ENCODE measurements at regions not wholly inside any gene's neighbourhood (a gene's known extent, or its start where the extent isn't known, plus 50 kb on each side); places are given as distances from the start of the nearest gene placed in this dataset.
A peak's percentile ranks its signal among the peaks of the same experiment; 100 is the strongest.

GRCh38 chr2:238580486-238580885 lies 153.8 kb downstream of the ASB1 start:
- DNase-seq (ENCODE audit: low read depth, low spot score), result no peak

- DNase-seq (ENCODE audit: low read depth, low spot score), result no peak
These were observed 154.4 kb downstream of the ASB1 start for GRCh38 chr2:238581126-238581525.

GRCh38 chr2:238582159-238582558 lies 155.4 kb downstream of the ASB1 start:
- DNase-seq (ENCODE audit: low read depth, low spot score), result peak; percentile 78

DNA sequence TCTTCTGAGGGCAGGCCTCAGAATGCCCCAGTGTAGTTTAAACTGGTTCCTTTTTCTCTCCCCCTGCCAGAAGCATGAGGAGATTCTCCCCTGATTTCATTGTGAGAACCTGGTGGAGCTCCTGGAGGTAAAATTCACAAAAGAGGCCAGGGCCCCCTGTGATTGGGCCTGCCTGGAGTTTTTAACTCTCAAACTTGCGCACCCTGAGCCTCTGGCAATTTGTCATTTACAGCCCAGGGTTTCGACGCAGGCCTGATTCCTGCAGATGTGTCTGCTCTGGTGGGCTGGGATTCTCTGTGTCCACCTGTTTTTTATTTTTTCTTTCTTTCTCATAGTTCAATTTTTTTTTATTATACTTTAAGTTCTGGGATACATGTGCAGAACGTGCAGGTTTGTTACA lies 157.9 kb downstream of the ASB1 start:
- no peak for DNase-seq (ENCODE audit: low read depth, low spot score)

- peak; percentile 79 for DNase-seq (ENCODE audit: low read depth, low spot score)
These were observed 159.4 kb downstream of the ASB1 start for GRCh38 chr2:238585836-238586821.

DNA sequence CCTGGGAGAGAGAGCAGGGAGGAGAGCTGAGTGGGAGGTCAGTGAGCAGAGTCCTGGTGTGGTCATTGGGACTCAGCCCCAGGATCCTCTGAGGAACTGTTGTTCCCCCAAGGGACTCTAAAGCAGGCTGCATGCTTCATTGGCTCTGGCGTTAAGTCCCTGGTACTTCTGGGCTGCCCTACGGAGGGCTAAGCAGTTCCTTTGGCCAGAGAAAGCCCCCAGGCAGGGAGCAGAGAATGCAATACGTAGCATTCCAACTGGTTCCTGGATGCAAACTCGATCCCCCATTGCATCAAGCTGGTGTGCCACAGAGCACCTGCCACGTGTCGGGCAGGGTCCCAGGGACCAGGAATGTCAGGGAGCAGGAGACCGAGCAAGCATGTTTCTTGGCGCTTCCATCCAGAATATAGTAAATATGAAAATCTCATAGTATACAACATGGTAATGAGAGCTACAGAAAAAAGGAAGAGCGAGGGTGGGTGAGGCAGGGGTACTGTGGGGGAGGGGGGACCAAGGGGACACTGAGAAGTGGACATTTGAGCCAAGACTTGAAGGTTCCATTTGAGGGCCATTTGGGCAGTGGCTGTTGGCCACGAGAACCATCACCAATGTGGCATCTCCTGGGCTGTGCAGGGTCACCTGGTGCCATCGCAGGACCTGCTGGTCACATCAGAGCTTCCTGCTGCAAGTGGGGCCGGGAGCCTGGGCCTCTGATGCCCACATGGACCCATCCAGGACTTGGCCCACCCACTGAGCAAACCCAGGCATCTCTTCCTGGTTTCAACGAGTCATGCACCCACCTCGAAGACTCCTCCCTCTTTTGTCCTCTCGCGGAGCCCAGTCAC lies 160.4 kb downstream of the ASB1 start:
- DNase-seq (ENCODE audit: low read depth, low spot score), result no peak

GRCh38 chr2:238587776-238588660 lies 161.3 kb downstream of the ASB1 start:
- no peak for DNase-seq (ENCODE audit: low read depth, low spot score)

DNA sequence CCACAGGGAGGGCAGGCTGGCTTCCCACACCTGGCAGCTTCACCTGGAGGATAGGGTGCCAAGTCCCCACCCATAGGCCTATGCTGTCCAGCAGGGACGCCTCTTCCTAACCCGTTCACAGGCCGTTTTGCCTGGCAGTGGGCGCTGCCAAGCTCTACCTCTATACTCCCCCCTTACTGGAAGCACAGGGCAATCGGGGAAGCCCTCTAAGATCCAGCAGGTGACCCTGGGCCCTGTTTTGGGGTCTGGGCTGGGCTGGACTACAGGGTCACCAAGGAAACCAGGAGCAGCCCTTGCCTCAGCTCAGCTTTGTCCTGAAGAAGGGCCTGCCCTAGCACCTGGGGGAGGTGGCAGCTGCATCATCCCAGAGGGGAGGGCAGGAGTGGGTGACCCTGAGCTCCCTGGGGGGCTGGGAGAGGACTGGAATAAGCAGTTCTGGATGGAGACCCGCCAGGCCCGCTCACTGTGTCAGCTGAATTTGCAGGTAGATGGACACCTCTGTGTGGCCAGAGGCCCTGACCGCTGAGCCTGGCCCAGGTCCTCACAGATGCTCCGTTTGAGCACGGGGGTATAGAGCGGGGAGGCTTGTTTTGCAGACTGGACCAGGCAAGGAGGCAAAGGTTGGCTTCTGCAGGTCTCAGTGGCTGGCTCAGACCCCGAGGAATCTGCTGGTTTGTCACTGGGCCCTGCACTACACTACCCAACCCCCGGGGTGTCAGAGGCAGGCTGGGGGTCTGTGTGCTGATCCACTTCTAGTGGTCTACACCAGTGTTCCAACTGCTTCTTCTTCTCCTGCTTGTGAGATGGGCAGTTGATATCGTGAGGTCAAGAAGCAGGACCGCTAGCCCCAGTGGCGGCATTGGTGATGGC lies 163.1 kb downstream of the ASB1 start:
- DNase-seq (ENCODE audit: low read depth, low spot score), result no peak

GRCh38 chr2:238591732-238592131 lies 165.0 kb downstream of the ASB1 start:
- DNase-seq (ENCODE audit: low read depth, low spot score), result no peak

DNA sequence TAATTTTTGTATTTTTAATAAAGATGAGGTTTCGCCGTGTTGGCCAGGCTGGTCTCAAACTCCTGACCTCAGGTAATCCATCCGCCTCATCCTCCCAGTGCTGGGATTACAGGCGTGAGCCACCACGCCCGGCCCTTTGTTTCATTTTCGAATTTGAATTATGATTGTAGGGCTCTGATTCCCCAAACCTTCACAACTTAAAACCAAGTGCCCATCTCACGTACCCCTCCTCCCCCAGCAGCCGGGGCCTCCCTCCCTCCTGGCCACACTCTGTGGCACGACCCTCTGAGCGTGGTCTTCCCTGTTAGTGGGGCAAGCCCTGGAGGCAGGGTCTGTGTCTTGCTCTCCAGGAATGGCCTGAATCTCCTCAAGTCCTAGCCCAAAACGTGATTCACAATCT lies 166.5 kb downstream of the ASB1 start:
- DNase-seq (ENCODE audit: low read depth, low spot score), result no peak

DNA sequence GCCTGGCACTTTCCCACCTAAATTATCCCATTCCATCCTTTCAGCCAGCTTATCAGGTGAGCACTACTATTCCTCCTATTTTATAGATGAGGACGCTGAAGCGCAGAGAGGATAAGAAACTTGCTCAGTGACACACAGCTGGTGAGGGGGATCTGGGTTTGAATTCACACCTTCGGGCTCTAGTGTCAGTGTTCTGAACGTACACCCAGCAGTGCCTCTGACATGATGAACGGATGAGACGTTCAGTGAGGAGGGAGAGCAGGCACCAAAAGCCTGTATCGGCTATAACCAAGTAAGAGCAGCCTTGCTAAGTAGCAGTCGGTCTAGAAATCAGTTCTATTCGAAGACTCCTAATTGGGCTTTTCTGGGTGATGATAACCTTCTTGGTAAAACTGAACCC lies 167.0 kb downstream of the ASB1 start:
- no peak for DNase-seq (ENCODE audit: low read depth, low spot score)

- DNase-seq (ENCODE audit: low read depth, low spot score), result no peak
These were observed 168.3 kb downstream of the ASB1 start for GRCh38 chr2:238594796-238595749.

DNA sequence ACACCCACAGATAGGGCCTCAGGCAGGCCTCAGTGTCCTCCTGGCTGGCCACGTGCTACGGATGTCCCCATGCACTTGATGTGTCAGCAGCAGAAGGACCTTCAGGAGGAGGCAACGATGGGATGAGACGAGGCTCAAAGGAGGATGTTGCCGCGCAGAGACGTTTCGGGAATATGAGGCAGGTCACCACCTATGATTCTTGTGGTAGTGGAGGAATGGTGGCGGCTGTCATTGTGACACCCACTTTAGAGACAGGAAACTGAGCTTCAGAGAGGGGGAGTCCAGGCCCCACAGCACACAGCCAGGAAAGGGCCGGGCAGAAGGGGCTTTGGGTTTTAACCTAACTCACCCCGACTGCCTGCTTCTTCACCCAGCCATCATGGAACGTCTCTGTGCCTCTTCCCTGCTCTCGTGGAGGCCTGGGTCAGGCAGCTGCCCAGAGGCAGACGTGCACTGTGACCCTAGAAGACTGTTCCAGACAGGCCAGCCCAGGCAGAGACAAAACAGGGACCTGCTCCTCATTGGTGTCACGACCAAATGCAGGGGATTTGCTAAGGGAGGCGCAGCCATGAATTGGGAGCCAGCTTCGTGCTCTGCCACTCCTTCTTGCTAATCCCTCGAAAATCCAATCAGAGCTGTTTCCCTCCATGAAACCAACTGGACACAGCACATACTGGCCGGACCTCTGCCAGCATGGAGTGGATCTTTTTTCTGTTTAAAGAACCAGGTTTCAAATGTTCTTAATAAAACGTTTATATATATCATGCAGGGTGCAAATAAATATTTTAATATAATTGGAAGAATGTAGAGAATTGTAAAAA lies 169.2 kb downstream of the ASB1 start:
- no peak for DNase-seq (ENCODE audit: low read depth, low spot score)

GRCh38 chr2:238596571-238597551 lies 170.1 kb downstream of the ASB1 start:
- DNase-seq (ENCODE audit: low read depth, low spot score), result peak; percentile 95

DNA sequence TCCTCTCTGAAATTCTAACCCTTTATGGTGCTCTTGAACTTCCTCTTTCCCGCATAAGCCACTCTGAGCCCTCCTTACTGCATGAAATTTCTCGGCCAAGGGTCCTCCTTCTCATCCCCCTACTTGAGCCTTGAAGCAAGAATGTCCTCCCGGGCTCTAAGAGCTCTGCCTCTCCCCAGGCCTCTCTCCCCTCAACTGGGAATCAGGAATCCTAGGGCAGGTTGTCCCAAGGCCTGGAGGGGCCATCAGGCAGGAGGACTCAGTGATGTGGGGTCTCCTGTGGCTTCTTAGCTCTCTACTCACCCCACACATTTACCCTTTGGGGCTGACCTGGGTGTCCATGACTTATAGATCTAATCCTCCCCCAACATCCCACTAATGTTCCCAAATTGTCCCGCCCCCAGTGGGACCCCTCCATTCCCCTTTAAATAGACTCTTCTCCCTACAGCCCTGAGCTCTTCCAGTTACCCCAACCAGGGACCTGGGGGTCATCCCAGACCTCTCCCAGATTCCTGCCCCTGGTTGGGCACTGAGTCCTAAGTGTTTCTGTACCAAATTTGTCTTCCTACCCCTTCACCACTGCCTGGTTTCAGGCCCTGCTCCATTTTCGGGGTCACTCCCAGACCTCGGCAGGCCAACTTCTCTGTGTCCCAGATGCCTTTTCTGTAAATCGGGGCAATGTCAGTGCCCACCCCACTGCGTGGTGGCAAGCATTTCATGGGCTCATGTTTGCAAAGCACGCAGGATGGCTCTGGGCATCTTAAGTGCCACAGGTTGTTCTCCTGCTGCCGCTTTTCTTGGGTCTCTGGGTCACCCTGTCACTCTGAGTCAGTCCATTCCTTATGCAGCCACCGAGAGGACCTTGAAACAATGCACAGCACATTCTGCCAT lies 171.2 kb downstream of the ASB1 start:
- DNase-seq (ENCODE audit: low read depth, low spot score), result no peak

- no peak for DNase-seq (ENCODE audit: low read depth, low spot score)
These were observed 172.2 kb downstream of the ASB1 start for GRCh38 chr2:238598802-238599530.
